Panc1 (cell line): ENCODE measurements at regions not wholly inside any gene's neighbourhood (a gene's known extent, or its start where the extent isn't known, plus 50 kb on each side); places are given as distances from the start of the nearest gene placed in this dataset.

Source experiments
- CTCF ChIP-seq: fragments of 450-650 bp; IDR thresholded peaks from 2 replicates; pipeline ENCODE4 v1.5.1; 2017; ENCODE audit warnings: mild to moderate bottlenecking
- POLR2AphosphoS5 ChIP-seq: IDR thresholded peaks from 2 replicates; pipeline ENCODE4 v1.6.1; 2012; ENCODE audit warnings: mild to moderate bottlenecking, low read depth, low read length, moderate library complexity
- REST ChIP-seq, 2 experiments: IDR thresholded peaks; 2 replicates each; pipeline ENCODE4 v1.6.1; 2011 to 2012; ENCODE audit warnings: low read depth in 2 of 2, control low read depth in 1 of 2, low read length in 1 of 2, mild to moderate bottlenecking in 1 of 2, moderate library complexity in 1 of 2; ENCODE audit not compliant: insufficient read depth in 1 of 2
- TCF7L2 ChIP-seq: IDR thresholded peaks from 2 replicates; pipeline ENCODE4 v1.6.1; 2011; ENCODE audit warnings: mild to moderate bottlenecking, low read depth, low read length, inconsistent platforms

- TF ChIP-seq CTCF (no peak), REST (IDR thresholded peaks at IDR 0.05; ENCODE audit: insufficient read depth in 1 of 2, low read depth in 2 of 2, low read length in 1 of 2) (no peak), TCF7L2 (no peak), POLR2AphosphoS5 (no peak)
Measured at GRCh38 chr14:34220378-34220706, 241.7 kb downstream of the SPTSSA start.
